ENCODE measurements at regions not wholly inside any gene's neighbourhood (a gene's known extent, or its start where the extent isn't known, plus 50 kb on each side); places are given as distances from the start of the nearest gene placed in this dataset.
"Not testable (repeated sequence)": the region's sequence is repeated elsewhere in the genome, so short reads cannot be mapped to it uniquely, and the experiment has no call there.

DNA sequence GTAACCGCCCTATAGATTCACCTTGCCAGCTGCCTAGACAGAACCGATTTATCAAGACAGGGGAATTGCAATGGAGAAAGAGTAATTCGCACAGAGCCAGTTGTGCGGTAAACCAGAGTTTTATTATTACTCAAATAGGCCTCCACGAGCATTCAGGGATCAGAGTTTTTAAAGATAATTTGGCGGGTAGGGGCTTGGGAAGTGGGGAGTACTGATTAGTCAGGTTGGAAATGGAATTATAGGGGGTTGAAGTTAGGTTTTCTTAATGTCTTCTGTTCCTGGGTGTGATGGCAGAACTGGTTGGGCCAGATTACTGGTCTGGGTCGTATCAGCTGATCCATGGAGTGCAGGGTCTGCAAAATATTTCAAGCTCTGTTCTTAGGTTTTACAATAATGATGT lies 756.9 kb upstream of the ADGRB3 start:
- not testable (repeated sequence) for DNase-seq (ENCODE audit: low spot score)

DNA sequence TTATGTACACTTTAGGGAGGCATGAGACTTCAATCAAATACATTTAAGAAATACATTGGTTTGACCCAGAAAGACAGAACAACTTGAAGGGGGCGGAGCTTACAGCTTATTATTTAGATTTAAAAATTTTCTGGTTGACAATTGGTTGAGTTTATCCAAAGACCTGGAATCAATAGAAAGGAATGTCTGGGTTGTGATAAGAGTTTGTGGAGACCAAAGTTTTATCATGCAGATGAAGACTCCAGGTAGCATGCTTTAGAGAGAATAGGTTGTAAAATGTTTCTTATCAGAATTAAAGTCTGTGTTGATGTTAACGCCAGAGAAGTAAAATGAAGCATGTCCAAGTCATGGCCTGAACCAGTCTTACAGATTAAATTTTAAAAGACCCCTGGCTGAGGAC lies 757.8 kb upstream of the ADGRB3 start:
- DNase-seq (ENCODE audit: low spot score), result no peak

DNA sequence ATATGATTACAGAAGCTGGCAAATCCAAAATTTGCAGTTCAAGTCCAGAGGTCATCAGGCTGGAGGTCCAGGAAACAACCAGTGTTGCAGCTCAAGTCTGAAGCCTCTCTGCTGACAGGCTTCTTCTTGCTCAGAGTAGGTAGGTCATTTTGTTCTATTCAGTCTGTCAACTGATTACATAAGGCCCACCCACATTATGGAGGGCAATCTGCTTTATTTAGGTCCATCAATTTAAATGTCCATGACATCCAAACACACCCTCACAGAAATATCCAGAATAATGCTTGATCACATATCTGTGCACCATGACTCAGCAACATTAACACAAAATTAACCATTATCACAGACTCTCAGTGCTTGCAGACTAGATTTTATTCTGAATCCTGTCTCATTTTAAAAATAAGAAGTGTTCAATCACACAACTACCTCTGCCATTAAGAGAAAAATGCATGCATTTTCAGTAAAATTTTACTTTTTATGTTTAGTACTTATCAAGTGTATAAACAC lies 759.2 kb upstream of the ADGRB3 start:
- no peak for DNase-seq (ENCODE audit: low spot score)

DNA sequence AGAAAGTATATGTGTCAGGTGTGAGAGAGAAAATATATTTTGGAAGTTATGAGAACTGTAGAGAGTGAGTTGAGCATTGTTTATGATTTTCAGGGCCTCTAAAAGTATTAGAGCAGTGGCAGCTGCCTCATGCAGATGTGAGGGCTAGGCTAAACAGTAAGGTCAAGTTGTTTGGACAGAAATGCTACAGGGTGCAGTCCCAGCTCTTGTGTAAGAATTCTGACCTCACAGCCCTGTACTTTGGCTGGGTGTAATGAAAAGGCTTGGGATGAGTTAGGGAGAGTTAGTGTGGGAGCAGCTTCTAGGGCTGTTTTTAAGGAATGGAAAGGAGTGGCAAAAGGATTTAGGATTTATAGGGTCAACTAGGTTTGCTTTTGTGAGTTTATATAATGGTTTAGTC lies 764.8 kb upstream of the ADGRB3 start:
- DNase-seq (ENCODE audit: low spot score), result no peak

DNA sequence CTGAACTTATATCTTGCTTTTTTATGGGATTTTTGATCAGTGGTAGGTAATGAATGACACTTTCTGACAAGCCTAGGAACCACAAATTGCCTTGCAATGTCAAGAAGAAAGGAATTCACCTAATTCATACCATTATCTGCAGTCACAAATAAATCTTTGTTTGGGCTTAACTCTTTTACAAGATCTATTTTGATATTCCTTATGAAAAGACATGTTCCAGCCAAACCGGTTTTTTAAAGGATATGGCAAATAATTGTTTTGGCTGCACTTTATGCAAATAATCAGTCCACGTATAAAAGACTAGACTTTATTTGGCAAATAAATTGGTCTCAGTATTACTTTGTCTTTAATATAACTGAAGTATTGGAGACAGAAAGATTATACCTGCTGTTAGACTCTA lies 771.7 kb upstream of the ADGRB3 start:
- no peak for DNase-seq (ENCODE audit: low spot score)

DNA sequence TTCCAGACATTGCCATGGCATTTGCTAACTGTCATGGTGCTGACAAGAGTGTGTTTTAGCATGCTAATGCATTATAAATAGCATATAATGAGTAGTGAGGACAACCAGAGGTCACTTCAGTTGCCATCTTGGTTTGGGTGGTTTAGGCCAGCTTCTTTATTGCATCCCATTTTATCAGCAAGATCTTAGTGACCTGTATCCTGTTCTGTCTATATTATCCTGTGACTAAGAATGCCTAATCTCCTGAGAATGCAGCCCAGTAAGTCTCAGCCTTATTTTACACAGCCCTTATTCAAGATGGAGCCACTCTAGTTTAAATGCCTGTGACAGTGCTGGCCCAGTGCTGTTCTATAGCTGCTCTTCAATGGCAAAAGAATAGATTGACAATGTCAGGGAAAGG lies 781.0 kb upstream of the ADGRB3 start:
- DNase-seq (ENCODE audit: low spot score), result no peak

DNA sequence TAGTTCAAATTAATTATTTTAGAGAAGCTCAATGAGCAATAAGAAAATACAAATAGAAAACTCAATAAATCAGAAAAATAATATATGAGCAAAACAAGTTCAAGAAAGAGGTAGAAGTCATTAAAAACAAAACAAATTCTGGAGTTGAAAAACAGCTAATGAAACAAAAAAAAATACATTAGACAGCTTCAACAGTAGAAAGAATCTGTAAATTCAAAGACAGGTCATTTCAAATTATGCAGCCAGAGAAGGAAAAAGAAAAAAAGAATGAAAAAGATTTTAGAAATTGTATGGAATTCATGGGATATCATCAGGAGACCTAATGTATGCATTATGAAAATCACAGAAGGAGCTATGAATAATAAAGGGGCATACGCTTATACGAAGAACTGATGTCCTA lies 795.3 kb upstream of the ADGRB3 start:
- DNase-seq (ENCODE audit: low spot score), result no peak

DNA sequence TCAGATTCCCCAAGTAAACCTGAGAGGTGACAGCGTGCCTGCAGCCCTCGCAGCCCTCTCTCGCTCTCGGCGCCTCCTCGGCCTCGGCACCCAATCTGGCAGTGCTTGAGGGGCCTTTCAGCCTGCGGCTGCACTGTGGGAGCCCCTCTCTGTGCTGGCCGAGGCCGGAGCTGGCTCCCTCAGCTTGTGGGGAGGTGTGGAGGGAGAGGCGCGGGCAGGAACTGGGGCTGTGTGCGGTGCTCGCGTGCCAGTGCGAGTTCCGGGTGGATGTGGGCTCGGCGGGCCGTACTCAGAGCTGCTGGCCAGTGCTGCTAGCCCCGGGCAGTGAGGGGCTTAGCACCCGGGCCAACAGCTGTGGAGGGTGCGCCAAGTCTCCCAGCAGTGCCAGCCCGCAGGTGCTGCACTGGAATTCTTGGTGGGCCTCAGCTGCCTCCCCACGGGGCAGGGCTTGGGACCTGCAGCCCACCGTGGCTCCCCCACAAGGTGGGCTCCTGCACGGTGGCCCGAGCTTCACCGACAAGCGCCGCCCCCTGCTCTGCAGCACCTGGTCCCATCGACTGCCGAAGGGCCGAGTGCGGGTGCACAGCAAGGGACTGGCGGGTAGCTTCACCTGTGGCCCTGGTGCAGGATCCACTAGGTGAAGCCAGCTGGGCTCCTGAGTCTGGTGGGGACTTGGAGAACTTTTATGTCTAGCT lies 809.7 kb upstream of the ADGRB3 start:
- DNase-seq (ENCODE audit: low spot score), result no peak

DNA sequence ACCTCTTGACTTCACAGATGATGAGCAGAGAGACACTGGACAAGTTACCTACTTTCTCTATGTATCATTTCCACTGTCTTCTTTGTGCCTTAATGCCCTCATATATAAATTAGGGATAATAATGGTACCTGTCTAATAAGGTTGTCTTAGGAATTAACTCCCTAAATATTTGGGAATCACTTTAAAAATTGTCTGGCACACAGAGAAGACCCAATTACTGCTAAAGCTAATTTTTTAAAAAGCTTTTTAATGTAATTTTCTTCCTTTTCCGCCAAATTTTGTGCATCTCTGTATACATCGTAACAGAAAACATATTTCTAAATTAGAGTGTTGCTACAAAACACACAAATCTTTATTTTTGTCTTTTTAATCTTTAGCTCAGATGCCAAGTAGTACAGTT lies 816.8 kb upstream of the ADGRB3 start:
- no peak for DNase-seq (ENCODE audit: low spot score)

DNA sequence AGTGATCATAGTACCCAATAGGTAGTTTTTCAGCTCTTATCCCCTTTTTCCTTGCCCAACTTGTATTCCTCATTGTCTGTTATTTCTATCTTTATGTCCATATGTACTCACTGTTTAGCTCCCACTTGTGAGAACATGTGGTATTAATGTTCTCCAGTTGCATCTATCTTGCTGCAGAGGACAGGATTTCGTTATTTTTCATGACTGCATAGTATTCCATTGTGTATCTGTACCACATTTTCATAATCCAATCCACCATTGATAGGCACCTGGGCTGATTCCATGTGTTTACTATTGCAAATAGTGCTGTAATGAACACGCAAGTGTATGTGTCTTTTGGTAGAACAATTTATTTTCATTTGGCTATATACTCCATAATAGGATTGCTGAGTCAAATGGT lies 819.5 kb upstream of the ADGRB3 start:
- no peak for DNase-seq (ENCODE audit: low spot score)

DNA sequence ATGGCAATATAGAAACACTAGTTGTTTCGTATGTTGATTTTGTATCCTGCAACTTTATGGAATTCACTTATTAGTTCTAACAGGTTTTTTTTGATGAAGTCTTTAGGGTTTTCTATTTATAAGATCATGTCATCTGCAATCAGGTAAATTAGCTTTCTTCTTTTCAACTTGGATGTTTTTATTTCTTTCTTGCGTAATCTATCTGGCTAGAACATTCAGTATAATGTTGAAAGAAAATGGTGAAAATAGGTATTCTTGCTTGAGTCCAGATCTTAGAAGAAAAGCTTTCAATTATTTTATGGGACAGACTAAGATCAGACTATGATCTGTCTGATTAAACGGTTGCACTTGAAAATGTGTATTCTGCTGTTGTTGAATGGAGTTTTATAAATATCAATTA lies 820.8 kb upstream of the ADGRB3 start:
- no peak for DNase-seq (ENCODE audit: low spot score)

DNA sequence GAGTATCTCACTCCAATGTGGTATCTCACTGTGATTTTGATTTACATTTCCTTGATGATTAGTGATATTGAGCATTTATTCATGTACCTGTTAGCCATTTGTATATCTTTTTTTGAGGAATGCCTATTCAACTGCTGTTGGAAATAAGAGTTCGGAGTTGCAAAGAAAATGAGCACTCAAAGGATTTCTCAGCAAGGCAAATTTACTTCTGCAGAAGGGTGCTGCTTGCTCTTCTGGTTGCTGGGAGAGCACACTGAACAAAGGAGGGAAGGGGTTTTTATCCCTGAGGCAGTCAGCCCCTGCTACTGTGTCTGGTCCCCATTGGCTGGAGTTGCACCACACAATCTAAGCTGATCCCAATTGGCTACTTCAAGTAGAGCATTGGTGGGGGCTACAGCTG lies 822.4 kb upstream of the ADGRB3 start:
- no peak for DNase-seq (ENCODE audit: low spot score)

DNA sequence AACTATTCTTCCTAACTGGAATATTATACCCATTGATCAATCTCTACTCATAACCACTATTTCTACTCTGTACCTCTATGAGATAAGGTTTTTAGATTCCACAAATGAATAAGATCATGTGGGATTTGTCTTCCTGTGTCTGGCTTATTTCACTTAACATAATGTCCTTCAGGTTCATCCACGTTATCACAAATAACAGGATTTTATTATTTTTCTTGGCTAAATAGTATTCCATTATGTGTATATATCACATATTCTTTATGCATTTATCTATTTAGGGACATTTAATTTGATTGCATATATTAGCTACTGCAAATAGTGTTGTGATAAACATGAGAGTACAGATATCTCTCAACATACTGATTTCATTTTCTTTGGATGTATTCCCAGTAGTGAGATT lies 823.0 kb upstream of the ADGRB3 start:
- no peak for DNase-seq (ENCODE audit: low spot score)

DNA sequence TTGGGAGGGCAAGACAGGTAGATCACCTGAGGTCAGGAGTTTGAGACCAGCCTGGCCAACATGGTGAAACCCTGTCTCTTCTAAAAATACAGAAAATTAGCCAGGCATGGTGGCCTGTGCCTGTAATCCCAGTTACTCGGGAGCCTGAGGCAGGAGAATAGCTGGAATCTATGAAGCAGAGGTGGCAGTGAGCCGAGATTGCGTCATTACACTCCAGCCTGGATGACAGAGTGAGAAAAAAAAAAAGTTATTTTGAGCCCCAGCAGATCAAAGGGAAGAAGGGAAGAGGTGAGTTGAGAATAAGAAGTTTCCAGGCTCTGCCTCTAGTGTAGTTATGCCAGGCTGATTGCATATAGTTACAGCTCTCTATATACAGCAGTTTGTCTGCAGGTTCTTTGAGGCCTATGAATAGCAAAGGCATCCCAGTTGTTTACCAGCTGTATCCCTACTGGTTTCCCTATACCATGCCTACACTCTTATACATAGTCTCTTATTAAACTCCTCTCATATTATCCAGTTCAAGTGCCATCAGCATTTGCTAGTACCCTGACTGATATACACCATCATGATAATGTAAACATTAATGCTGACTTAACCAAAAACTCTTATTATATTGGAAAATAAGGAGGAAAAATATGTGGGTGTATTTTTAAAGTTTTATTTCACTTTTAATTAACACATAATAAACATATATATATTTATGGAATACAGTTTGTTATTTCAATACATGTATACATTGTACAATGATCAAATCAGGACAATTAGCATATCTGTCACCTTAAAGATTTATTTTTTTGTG lies 823.6 kb upstream of the ADGRB3 start:
- no peak for DNase-seq (ENCODE audit: low spot score)

DNA sequence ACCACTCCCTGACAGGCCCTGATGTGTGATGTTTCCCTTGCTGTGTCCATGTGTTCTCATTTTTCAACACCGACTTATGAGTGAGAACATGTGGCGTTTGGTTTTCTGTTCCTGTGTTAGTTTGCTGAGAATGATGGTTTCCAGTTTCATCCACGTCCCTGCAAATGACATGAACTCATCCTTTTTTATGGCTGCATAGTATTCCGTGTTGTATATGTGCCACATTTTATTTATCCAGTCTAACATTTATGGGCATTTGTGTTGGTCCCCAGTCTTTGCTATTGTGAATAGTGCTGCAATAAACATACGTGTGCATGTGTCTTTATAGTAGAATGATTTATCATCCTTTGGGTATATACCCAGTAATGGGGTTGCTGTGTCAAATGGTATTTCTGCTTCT lies 830.3 kb upstream of the ADGRB3 start:
- not testable (repeated sequence) for DNase-seq (ENCODE audit: low spot score)

DNA sequence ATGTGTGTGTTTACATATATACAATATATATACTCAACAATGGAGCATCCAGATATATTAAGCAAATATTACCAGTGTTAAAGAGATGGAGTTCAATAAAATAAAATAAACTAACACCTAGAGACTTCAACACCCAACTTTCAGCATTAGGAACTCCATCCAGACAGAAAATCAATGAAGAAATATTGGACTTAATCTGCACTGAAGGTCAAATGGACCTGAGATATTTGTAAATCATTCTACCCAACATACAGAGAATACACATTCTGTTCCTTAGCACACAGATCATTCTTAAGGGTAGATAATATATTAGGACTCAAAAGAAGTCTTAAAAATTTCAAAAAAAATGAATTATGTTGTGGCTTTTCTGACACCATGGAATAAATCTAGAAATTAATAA lies 832.3 kb upstream of the ADGRB3 start:
- no peak for DNase-seq (ENCODE audit: low spot score)

DNA sequence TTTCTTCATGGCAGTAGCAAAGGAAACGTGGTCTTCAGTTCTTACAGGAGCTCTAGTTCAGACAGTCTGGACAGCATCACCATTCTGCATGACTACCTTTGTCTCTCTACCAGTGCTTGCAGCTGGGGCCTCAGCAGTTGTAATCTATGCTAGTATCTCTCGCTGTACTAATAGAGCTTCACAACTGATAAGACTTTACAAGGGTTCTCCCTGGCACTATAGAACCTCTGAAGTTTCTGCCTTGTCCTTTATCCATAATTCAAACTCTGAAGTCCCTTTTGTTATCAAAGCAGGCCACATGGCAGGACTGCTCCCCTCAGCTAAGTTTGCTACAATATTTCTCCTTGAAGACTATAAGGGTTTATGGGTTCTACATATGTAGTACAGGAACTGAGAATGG lies 842.1 kb upstream of the ADGRB3 start:
- no peak for DNase-seq (ENCODE audit: low spot score)

DNA sequence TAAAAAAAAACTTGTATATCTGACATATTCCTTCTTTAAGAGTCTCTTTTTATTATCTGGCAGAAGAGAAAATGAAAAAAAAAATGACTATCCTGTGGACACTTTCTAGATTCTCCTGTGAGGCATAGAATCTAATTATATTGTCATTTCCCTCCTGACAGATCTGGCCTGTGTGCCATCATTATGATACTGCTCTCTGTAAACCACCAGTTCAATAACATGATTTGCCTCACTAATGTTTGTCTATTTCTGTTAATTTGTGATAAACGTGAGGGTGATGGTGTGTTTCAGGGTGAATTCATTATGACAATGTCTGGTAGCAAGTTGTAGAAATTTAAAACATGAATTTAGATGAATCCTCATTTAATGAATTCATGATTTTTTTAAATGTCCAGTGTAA lies 844.5 kb upstream of the ADGRB3 start:
- no peak for DNase-seq (ENCODE audit: low spot score)

DNA sequence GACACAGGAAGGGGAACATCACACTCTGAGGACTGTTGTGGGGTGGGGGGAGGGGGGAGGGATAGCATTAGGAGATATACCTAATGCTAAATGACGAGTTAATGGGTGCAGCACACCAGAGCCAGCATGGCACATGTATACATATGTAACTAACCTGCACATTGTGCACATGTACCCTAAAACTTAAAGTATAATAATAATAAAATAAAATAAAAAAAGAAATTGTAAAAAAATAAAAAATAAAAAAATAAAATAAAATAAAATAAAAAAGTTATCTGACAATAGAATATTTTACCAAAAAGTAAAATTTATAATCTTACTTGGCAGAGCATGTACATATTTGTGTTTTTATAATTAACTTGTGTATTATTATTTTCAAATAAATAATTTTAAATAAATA lies 848.0 kb upstream of the ADGRB3 start:
- DNase-seq (ENCODE audit: low spot score), result not testable (repeated sequence)

DNA sequence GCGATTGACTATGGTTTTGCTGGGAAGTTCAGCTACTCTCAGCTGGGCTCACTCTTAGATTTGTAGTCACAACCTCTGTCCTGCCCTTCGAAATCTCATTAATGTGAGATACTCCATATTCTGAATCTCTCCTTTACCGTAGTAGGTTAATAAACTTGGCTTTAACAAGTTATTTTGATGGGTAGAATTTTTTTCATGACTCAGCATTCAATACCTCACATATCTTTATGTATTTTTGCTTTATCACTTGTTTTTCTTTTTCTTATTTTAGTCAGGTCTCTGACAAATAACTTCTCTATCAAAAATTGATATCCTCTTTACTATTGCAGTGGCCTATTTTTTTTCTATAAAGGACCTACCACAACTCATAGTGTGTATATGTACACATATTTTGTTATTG lies 855.2 kb upstream of the ADGRB3 start:
- no peak for DNase-seq (ENCODE audit: low spot score)

DNA sequence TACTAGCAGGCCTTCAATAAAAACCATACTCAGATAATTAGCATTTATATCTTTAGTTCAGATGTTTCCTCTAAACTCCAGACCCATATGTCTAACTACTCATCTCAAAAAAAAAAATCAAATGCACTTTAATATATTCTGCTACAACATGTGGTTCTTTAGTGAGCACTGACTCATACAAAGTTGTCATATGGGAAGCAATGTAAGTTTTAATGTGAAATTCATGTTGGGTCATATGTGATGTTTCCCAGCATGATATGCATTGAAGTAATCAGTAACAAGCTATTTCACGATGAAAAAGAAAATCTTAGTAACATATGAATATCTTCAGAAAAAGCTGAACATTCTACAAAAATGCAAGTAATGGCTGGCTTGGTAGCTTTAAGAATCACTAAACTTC lies 859.7 kb upstream of the ADGRB3 start:
- DNase-seq (ENCODE audit: low spot score), result no peak

DNA sequence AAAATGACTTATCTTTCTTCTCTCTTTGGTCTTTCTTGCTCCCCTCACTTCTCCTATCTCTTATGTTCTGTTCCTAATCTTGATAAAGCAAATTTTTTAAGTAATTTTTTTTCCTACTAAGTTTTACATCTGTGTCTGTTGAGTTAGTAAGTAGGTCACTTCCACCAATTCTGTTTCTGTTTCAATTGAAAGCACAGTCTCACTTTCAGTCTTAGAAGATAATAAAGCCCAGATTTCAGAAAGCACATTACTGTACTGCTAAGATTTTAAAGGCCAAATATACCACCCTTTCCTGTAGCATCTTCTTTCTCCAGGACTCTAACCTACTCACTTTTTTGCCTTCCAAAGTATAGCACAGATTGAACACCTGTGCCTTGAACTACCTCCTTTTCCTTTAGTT lies 866.1 kb upstream of the ADGRB3 start:
- no peak for DNase-seq (ENCODE audit: low spot score)

DNA sequence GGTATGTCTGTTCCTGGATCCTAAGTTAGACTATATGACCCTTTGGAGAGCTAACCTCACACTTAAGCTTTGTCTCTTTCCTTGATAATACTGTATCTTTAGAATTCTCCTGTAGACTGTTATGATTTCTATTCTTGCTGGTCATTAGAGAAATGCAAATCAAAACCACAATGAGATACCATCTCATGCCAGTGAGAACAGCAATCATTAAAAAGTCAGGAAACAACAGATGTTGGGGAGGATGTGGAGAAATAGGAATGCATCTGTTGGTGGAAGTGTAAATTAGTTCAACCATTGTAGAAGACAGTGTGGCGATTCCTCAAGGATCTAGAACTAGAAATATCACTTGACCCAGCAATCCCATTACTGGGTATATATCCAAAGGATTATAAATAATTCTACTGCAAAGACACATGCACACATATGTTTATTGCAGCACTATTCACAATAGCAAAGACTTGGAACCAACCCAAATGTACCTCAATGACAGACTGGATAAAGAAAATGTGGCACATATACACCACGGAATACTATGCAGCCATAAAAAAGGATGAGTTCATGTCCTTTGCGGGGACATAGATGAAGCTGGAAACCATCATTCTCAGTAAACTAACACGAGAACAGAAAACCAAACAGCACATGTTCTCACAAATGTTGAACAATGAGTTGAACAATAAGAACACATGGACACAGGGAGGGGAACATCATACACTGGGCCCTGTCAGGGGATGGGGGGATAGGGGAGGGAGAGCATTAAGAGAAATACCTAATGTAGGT lies 867.8 kb upstream of the ADGRB3 start:
- not testable (repeated sequence) for DNase-seq (ENCODE audit: low spot score)

All from HuH-7 (cell line).